ENCODE measurements at regions not wholly inside any gene's neighbourhood (a gene's known extent, or its start where the extent isn't known, plus 50 kb on each side); places are given as distances from the start of the nearest gene placed in this dataset.

GRCh38 chr14:71764701-71765382 lies 167.4 kb upstream of the RGS6 start:
- TF ChIP-seq CTCF (IDR thresholded peaks at IDR 0.05 in 4 of 5, conservative IDR thresholded peaks at IDR 0.05 in 1 of 5) (no peak), POLR2A (IDR thresholded peaks at IDR 0.05) (no peak)

Data from gastrocnemius medialis (tissue), 4 donors.